ENCODE measurements at regions not wholly inside any gene's neighbourhood (a gene's known extent, or its start where the extent isn't known, plus 50 kb on each side); places are given as distances from the start of the nearest gene placed in this dataset.

DNA sequence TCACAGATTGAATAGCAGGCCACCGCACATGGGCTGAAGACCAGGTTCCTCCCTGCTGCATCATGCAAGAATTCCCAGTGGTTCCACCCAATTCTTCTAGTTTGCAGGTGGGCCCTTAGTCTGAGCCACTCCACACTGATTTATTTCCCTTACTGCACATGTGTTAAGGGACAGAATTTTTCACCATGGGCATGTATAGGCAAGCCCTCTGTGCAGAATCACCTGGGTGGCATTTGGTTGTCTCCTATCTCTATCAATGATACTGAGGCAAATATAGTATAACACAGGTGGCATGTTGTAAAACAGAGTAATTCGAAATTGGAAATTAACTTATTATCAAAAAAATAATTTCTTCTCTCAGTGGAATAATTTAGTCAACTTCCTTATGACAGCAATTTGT is 1892.4 kb downstream of the NCAM2 start:
- TF ChIP-seq, protein P1, sequence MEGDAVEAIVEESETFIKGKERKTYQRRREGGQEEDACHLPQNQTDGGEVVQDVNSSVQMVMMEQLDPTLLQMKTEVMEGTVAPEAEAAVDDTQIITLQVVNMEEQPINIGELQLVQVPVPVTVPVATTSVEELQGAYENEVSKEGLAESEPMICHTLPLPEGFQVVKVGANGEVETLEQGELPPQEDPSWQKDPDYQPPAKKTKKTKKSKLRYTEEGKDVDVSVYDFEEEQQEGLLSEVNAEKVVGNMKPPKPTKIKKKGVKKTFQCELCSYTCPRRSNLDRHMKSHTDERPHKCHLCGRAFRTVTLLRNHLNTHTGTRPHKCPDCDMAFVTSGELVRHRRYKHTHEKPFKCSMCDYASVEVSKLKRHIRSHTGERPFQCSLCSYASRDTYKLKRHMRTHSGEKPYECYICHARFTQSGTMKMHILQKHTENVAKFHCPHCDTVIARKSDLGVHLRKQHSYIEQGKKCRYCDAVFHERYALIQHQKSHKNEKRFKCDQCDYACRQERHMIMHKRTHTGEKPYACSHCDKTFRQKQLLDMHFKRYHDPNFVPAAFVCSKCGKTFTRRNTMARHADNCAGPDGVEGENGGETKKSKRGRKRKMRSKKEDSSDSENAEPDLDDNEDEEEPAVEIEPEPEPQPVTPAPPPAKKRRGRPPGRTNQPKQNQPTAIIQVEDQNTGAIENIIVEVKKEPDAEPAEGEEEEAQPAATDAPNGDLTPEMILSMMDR (IDR thresholded peaks at IDR 0.05; ENCODE audit: low read depth, low read length), result no peak
- no peak for TF ChIP-seq EZH2phosphoT487 (IDR thresholded peaks at IDR 0.05; ENCODE audit: low read depth)

Measured in OCI-LY3 (cell line).